Fibroblast of skin of back (primary cell): ENCODE measurements at regions not wholly inside any gene's neighbourhood (a gene's known extent, or its start where the extent isn't known, plus 50 kb on each side); places are given as distances from the start of the nearest gene placed in this dataset.
"Not testable (repeated sequence)": the region's sequence is repeated elsewhere in the genome, so short reads cannot be mapped to it uniquely, and the experiment has no call there.

Experiments used
- DNase-seq: peaks from one replicate; pipeline ENCODE4 v3.0.0-alpha.2; 2013

DNA sequence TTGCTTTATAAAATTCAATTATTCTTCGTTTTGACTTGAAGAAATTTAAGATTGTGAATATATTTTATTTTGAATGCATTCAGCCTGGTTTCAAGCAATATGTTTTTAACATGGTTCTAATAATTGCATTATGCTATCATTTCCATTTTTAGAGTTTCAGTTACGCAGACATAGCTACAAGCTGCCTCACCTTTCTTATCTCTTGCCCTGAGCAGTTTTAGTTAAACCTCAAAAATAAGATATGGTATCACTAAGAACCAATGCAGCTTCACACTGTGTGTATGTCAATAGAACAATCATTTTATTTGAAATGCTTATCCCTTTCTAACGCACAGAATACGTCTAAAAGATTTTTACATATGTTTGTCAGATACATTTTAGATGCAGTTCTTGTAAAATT is 632.6 kb upstream of the KCND2 start:
- DNase-seq = no peak

DNA sequence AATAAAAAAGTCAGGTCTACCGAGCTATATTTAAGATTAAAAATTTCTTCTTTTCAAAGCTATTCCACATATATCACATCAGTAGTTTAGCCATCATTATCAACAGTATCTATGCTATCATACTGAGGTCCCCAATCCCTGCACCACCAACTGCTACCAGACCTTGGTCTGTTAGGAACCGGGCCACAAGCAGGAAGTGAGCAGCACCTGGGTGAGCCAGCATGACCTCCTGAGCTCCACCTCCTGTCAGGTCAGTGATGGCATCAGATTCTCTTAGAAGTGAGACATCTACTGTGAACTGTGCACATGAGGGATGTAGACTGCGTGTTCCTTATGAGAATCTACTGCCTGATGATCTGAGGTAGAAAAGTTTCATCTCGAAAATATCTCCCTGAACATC is 632.1 kb upstream of the KCND2 start:
- DNase-seq = no peak

DNA sequence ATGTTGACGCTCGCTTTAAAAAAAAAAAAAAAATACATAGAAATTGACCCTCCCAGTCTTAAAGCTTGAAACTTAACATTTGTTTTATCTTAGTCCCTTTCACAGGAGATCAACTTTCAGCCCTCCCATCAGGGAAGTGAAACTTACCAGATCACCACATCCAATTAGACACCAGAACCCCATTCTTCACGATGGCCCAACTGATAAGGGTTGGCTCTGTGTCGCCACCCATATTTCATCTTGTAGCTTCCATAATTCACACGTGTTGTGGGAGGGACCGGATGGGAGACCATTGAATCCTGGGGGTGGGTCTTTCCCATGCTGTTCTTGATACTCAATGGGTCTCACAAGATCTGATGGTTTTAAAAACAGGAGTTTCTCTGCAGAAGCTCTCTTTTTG is 629.4 kb upstream of the KCND2 start:
- DNase-seq = no peak

DNA sequence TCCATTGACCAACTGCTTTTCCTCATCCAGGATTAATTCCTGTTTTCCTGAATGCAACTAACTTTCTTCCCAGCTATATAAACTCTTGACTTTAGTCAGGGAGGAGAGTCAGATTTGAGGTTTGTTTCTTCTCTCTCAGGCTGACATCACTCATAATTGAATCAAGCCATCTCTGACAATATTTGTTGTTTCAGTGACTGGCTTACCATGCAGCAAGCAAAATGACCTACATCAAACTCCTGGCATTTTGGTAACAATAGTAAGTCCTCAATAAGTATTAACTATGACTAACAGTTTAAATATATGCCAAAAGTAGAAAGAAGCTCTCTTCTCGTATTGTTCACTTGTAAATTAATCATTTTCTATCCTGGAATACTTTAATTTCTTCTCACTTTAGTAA is 625.7 kb upstream of the KCND2 start:
- peak; percentile 55 for DNase-seq

DNA sequence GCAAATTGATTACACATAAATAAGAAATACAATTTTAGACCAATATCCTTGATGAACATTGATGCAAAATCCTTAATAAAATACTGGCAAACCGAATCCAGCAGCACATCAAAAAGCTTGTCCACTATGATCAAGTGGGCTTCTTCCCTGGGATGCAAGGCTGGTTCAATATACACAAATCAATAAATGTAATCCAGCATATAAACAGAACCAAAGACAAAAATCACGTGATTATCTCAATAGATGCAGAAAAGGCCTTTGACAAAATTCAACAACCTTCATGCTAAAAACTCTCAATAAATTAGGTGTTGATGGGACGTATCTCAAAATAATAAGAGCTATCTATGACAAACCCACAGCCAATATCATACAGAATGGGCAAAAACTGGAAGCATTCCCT is 624.2 kb upstream of the KCND2 start:
- not testable (repeated sequence) for DNase-seq

DNA sequence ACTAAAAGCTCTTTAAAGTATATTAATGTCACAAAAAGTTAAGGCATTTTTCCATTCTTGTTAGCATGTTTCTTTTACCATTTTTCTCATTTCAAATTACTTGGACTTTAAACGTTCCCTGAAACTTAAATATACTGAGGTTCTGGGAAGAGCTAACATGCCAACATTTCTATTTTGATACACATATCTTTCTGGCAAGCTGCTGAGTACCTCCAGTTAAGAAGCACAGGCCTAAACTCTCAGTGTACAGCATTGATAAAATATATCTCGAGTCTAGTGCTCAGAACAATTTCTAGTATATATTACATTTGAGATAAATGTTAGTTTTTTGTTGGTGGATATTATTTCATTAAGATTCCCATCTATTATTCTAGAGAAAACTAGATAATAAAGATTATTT is 612.9 kb upstream of the KCND2 start:
- no peak for DNase-seq

DNA sequence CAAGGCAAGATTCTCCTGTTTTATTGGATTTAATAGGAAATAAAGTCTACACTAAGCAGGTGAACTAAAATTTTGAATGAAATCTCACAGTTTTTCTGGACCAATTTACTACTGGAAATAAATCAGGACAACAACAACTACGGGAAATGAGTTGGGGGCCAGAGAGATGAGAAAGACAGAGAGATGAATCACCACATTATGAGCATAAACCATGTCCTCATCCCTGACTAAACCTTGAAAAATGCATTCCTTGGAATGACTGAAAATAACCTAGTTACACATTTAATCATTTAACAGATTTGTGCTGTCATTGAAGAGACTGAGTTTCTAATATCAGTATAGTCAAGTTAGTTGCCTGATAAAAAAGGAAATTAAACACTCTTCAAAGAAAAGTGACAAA is 608.4 kb upstream of the KCND2 start:
- peak; percentile 91 for DNase-seq

DNA sequence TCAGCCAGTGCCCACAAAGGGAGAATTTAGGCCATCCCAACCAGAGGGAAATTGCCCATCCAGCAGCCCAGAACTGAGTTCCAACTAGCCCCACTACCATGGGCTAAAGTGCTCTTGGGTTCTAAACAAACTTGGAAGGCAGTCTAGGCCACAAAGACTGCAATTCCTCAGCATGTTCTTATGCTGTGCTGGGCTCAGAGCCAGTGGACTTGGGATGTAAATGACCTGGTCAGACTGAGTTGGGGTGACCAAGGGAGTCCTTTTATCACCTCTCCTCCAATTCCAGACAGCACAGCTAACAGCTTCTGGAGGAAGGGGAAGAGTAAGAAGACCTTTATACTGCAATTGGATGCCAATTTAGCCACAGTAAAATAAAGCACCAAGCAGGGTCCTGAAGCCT is 607.2 kb upstream of the KCND2 start:
- DNase-seq = no peak

DNA sequence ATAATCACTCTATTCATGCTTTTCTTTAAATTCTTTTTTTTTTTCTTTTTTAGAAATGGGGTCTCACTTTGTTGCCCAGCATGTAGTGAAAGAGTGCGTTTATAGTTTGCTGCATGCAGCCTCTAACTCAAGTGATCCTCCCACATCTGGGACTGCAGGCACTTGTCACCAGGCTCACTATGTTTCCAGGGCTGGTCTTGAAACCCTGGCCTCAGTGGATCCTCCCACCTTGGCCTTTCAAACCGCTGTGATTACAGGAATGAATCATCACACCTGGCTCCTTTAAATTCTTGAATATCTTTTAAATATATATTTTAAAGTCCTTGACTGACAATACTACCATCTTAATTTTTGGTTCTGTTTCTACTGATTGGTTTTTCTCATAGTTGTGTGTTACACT is 591.6 kb upstream of the KCND2 start:
- no peak for DNase-seq

DNA sequence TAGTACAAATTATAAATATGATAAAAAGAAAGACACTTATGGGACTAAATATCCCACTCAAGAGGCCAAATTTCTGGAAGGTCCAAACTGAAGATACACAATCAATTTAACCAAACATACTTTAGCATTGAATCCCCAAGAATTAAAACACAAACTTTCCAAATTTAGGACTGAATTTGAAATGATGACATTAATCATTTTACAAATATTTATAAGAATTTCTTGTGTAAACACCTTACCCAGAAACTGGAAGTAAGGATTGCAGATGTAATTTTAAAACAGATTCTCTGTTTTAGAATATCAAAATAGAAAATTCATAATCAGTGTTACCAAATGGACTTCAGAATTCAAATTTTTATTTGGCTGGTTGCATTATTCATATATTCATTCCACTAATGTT is 588.2 kb upstream of the KCND2 start:
- peak; percentile 73 for DNase-seq

DNA sequence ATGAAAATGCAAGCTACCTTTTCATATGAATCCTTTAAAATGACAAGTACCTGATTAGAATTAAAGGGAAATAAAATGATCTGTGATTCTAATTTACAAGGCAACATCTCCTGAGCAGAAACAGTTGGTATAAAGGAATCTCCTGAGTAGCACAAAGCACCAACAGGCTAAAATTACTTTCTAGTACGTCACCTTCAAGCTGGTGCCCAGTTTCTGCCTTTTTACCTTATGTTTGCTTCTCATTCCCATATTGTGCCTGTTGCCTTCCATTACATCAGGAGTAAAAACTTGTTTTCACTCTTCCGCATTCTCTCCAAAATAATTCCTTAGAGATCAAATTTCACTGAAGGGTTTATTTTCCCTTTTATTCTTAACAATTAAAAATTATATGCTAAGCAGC is 587.1 kb upstream of the KCND2 start:
- no peak for DNase-seq

DNA sequence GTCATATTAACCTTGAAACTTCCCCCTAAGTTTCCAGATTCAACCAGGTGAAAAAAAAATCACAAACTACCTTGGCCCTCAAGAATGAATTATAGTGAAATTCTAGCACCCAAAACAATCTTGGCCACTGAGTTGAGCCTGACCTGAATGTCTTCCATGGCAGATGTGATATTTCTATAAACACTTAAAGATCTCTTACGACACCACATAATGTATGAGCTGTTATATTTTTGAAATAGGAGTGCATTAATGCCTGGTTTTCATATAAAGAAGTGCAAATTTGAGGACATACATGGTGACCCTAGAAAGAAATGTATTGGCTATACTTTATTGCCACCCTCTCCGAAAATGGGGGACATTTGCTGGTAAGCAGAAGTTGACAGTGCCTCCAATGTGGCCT is 584.1 kb upstream of the KCND2 start:
- no peak for DNase-seq

DNA sequence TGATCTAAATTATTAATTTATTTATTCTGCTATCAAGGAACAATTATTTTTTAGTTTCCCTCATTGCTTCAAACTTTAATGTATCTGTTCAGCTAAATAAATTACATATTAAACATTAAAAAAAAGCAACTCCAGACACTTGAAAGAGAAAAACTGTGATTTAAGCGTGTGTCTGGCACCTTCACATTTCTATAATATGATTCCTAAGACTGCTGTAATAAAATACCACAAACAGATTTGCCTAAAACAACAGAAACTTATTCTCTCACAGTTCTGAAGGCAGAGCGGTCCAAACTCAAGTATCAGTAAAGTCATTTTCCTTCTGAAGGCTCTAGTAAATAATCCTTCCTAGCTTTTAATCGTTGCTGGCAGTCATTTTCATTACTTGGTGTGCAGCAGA is 580.4 kb upstream of the KCND2 start:
- DNase-seq = no peak

DNA sequence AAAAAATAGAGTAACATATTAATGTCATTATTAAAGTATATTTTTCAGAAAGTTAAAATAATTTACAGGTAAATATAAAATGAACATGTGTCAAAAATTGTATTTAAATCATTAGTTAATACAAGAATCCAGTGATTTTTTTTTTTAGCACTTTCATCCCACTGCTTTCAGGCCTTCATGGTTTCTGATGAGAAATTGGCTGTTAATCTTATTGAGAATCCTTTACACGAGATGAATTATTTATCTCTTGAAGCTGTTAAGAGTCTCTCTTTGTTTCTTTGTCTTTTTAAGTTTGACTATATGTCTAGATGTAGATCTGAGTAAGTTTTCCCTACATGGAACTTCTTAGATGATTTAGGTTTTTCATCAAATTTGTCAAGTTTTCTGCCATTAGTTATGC is 578.5 kb upstream of the KCND2 start:
- DNase-seq = no peak

DNA sequence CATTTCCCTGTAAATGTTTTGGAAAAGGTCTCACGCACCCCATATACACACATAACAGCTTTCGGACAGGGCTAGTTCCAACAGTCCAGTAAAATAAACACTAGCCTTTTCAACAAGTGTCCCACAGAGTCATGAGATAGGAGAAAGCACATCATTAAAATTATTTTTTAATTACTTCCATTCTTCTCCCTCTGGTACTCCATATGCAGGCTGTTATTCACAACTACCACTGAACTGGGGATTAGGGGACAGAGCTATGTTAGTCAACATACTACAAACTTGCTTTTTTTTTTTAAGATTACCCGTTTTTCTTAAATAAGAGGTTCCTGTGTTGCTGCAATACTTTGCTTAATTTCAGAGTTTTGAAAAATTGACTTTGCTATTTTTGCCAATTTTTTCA is 576.6 kb upstream of the KCND2 start:
- DNase-seq = no peak

DNA sequence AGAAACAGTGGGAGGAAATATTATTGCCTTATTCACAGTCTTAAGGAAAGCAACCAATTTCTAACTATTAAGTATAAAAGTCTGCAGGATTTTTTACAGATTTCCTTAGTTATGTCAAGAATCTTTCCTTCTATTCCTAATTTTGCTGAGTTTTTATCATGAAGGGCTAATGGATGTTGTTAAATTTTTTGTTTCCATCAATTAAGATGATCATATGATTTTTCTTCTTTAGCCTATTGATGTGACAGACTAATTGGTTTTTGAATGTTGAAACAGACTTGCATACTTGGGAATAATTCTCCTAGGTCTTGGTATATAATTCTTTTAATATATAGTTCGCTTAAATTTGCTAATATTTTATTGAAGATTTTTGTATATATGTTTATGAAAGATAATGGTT is 569.1 kb upstream of the KCND2 start:
- DNase-seq = no peak

DNA sequence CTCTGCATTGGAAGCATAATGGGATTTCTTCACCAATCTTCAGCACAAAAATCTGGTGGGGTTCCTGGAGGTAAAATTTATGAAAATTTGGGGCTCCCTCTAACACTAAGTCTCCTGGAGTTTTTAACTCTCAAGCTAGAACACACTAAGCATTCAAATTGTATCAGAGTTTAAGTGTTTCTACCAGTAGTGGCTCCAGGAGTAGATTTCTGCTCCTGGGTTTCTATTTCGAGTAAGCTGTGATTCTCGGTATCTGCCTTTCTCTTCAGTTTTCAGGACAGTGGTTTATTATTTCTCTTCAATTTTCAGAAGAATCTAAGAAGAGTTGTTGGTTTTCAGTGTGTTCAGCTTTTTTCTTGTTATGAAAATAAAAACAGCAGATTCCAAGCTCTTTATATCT is 566.4 kb upstream of the KCND2 start:
- no peak for DNase-seq

DNA sequence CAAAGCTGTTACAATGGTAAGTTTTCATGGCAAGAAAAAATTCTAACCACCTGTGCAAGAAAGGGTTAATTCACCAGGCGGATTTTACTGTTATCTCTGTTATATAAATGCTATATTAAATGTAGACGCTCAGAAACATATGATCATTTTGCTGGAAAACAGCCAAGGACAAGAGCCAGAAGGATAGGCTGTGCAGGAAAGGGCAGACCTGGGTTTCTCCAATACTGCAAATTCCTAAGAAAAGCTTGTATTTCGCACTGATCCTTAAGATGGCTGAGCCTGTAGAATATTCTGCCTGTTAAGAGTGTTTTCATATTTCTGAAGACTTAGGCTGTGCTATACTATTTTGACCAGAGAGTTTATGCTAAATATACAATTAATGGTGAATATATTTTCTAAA is 564.1 kb upstream of the KCND2 start:
- DNase-seq = no peak

DNA sequence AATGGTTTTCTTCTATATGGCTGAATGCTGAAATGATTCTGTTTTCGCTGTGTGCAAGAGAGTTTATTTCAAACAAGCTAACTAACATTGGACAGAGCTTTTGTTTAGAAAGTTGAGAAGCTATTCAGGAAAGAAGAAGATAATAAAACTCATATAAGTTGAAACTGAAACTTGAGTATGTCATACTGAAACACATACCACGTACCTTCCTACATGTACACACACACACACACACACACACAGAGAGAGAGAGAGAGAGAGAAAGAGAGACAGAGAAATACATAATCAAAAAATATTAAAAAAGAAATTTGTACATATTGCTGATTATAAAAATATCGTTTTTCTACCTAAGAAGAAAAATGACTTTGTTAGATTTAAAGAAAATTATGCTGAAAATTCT is 561.9 kb upstream of the KCND2 start:
- no peak for DNase-seq

DNA sequence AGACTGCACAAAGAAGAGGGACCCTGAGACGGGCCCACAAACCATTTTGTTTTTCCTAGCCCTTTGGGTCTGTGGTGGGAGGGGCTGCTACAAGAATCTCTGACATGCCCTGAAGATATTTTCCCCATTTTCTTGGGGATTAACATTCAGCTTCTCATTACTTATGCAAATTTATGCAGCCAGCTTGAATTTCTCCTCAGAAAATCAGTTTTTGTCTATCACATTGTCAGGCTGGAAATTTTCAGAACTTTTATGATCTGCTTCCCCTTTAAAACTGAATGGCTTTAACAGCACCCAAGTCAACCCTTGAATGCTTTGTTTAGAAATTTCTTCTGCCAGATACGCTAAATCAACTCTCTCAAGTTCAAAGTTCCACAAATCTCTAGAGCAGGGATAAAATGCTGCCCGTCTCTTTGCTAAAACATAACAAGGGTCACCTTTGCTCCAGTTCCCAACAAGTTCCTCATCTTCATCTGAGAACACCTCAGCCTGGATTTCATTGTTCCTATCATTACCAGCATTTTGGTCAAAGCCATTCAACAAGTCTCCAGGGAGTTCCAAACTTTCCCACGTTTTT is 560.0 kb upstream of the KCND2 start:
- DNase-seq = no peak

DNA sequence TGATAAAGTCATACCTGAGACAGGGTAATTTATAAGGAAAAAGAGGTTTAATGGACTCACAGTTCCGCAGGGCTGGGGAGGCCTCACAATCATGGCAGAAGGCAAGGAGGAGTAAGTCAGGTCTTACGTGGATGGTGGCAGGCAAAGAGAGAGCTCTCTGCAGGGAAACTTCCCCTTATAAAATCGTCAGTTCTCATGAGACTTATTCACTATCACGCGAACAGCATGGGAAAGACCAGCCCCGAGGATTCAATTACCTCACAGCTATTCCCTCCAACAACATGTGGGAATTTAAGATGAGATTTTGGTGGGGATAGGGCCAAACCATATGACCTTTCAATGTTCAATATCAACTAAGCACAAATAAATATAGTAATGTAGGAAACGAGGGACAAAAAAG is 559.4 kb upstream of the KCND2 start:
- no peak for DNase-seq

DNA sequence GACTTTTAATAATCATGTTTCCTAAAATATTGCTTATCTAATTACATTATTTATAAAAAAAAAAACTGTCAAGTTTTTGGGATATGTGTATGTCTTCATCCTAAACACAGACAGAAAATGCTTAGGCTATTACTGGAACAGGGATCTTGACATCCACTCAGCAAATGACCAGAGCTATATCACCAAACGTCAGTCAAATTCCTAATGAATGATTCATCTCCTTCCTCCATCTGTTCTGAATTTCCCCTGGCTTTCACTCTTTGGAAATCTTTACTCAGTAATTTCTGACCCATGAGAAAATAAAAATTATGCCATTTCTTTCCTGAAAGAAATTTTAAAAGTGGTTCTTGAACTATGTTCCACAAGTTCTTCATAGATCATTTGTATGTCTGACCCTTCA is 552.4 kb upstream of the KCND2 start:
- peak; percentile 92 for DNase-seq

DNA sequence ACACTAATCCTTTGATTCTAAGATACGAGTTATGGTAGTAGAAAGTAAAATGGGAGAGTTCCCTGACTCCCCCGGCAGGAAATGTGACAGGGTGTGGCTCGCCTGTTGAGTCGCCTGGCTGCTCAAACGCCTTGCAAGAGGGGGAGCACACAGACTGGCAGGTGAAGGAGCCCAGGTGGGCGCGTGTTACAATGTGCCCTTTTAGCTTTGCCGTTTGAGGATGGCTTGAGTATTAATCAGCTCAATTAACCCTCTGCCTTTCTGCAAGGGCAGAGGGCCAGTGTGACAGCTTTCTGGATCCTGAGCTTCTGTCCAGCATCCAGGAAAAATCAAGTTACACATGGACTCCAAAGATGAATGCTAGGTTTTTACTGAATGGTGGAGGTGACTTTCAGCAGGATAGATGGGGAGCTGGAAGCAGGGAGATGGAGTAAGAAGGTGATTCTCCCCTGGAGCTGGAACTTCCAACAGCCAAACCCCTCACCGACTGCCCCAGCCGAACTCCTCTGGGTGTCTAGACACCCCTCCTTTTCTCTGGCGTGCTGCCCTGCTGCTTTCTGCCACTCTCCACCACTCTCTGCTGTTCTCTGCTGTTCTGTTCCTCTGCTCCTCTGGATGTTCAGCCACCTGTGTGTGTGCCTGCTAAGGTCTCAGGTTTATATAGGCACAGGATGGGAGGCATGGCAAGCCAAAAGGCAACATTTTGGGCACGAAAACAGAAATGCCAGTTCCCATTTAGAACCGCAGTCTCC is 548.8 kb upstream of the KCND2 start:
- no peak for DNase-seq

DNA sequence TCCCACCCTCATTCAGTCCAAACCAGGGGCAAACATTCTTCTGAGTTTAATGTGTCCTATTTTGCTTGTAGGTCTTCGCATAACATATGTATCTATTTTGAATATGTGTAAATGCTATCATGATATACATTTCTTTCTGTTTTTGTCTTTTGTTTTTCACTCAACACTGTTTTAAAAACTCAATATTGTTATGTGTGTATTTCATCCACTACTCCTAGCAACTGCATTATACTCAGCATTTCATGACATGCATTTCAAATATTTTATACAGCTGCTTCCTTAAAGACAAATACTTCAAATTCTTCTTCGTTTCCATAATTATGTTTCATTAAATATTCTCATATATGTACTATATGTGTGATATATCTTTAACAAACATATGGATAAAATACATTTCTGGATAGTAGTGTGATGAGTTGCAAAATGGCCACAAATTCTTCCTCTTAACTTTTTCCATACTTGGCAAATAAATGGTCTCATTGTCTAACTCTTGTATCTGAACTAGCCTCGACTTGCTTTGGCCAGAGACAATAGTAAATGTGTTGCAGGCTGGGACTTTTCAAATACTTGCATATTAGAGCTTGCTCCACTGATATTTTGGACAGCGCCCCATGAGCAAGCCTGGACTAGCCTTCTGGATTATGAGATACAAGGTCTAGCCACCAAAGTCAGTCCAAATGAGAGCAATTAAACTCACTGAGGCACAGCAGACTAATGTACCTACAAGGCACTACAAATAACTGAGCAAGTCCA is 539.7 kb upstream of the KCND2 start:
- DNase-seq = peak; percentile 5
